ENCODE measurements at regions not wholly inside any gene's neighbourhood (a gene's known extent, or its start where the extent isn't known, plus 50 kb on each side); places are given as distances from the start of the nearest gene placed in this dataset.

GRCh38 chr5:79864364-79864763 is 126.7 kb downstream of the MTX3 start:
- no peak overlapping the region for H3K9ac ChIP-seq (ENCODE audit: extremely low read depth, insufficient read length, low read length)
- no peak for DNase-seq
- TF ChIP-seq, protein P1, sequence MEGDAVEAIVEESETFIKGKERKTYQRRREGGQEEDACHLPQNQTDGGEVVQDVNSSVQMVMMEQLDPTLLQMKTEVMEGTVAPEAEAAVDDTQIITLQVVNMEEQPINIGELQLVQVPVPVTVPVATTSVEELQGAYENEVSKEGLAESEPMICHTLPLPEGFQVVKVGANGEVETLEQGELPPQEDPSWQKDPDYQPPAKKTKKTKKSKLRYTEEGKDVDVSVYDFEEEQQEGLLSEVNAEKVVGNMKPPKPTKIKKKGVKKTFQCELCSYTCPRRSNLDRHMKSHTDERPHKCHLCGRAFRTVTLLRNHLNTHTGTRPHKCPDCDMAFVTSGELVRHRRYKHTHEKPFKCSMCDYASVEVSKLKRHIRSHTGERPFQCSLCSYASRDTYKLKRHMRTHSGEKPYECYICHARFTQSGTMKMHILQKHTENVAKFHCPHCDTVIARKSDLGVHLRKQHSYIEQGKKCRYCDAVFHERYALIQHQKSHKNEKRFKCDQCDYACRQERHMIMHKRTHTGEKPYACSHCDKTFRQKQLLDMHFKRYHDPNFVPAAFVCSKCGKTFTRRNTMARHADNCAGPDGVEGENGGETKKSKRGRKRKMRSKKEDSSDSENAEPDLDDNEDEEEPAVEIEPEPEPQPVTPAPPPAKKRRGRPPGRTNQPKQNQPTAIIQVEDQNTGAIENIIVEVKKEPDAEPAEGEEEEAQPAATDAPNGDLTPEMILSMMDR (conservative IDR thresholded peaks at IDR 0.05): no peak
- no peak overlapping the region for H2BK120ac ChIP-seq (ENCODE audit: low read depth, low read length, poor library complexity, severe bottlenecking)
- Mint-ChIP-seq H3K4me3 (no peak overlapping the region), H3K4me1 (no peaks in the 10 kb centered on the region), H3K36me3 (ENCODE audit: insufficient read depth in 1 of 3, low read depth in 3 of 3) (no peaks in the 10 kb centered on the region), H3K9me3 (no peaks in the 10 kb centered on the region), H3K27ac (no peak overlapping the region), H3K27me3 (ENCODE audit: low read depth) (peaks cover 5% of the 10 kb centered on the region; the same call in 1 of the 2 replicates)
- no peaks in the 10 kb centered on the region for H4K20me1 ChIP-seq (ENCODE audit: control insufficient read depth, insufficient read depth, insufficient read length)
- no peak overlapping the region for H3K18ac ChIP-seq (ENCODE audit: insufficient read length, low read depth, low read length)
- no peaks in the 10 kb centered on the region for H3K4me1 ChIP-seq (ENCODE audit: insufficient read depth, low read length)
- H3K4me2 ChIP-seq (ENCODE audit: insufficient read depth, insufficient read length, low read length): no peak overlapping the region
- H3K79me1 ChIP-seq (ENCODE audit: insufficient read depth, low read depth, low read length, poor library complexity, severe bottlenecking): no peaks in the 10 kb centered on the region
- H3T11ph ChIP-seq (ENCODE audit: low read length): no peak overlapping the region
- no peak overlapping the region for H4K8ac ChIP-seq (replicated peaks; ENCODE audit: insufficient read length, low read depth, low read length)
- no peak overlapping the region for H3K23ac ChIP-seq (ENCODE audit: insufficient read length, low read depth, low read length)
- no peaks in the 10 kb centered on the region for H3K79me2 ChIP-seq (ENCODE audit: insufficient read depth, low read length)
- H3K14ac ChIP-seq (ENCODE audit: insufficient read depth, low read length): no peak overlapping the region
- H3K56ac ChIP-seq (ENCODE audit: insufficient read length, low read depth, low read length): no peak overlapping the region
- H3K9me3 ChIP-seq (ENCODE audit: control insufficient read depth, low read depth, low read length): no peaks in the 10 kb centered on the region
- no peaks in the 10 kb centered on the region for H3K27me3 ChIP-seq (ENCODE audit: insufficient read depth, low read length)
- no peak overlapping the region for H2BK12ac ChIP-seq (ENCODE audit: insufficient read length, low read depth, low read length)
- H2BK20ac ChIP-seq (ENCODE audit: low read depth, low read length, poor library complexity, severe bottlenecking): no peak overlapping the region
- no peak overlapping the region for H2AK5ac ChIP-seq (ENCODE audit: insufficient read length, low read length)
- WGBS (ENCODE audit: extremely low coverage, insufficient read length, low lambda C conversion rate): no CpG with 5 or more reads among the region's 4 CpGs
- H2BK5ac ChIP-seq (ENCODE audit: insufficient read length, low read length): no peak overlapping the region
- H2AFZ ChIP-seq (ENCODE audit: low read length): no peak overlapping the region
- H4K5ac ChIP-seq (ENCODE audit: insufficient read length, low read depth, low read length): no peak overlapping the region
- no peaks in the 10 kb centered on the region for H3K23me2 ChIP-seq (ENCODE audit: insufficient read length, low read depth, low read length, poor library complexity, severe bottlenecking)
- no peak overlapping the region for H4K91ac ChIP-seq (ENCODE audit: insufficient read length, low read depth, low read length)
- H3K4ac ChIP-seq (ENCODE audit: low read depth, low read length): no peak overlapping the region
- H3K27ac ChIP-seq (ENCODE audit: insufficient read length, low read depth, low read length): no peak overlapping the region
- no peak overlapping the region for H2BK15ac ChIP-seq (ENCODE audit: low read depth, low read length)
